OCI-LY1 (cell line): ENCODE measurements at regions not wholly inside any gene's neighbourhood (a gene's known extent, or its start where the extent isn't known, plus 50 kb on each side); places are given as distances from the start of the nearest gene placed in this dataset.

Experiments used
- H2AFZ ChIP-seq: fragments of 200-600 bp; sonication (generic), shearing (Covaris generic); 2 replicates; pipeline ENCODE4 v1.6.0; 2014; ENCODE audit warnings: antibody characterized with exemption, mild to moderate bottlenecking, low read length
- H3F3A ChIP-seq: fragments of 200-600 bp; sonication (generic), shearing (Covaris generic); 2 replicates; pipeline ENCODE4 v1.6.0; 2014; ENCODE audit warnings: mild to moderate bottlenecking, antibody characterized with exemption, low read length, moderate library complexity; ENCODE audit not compliant: insufficient read depth
- H3K27ac ChIP-seq: fragments of 200-600 bp; sonication (generic); 2 replicates; pipeline ENCODE4 v1.5.1; 2014; ENCODE audit warnings: low read length, mixed run types, mild to moderate bottlenecking, low read depth; ENCODE audit not compliant: poor library complexity, severe bottlenecking
- H3K27me3 ChIP-seq: fragments of 200-600 bp; sonication (generic); 2 replicates; pipeline ENCODE4 v1.6.0; 2014; ENCODE audit warnings: antibody characterized with exemption, mild to moderate bottlenecking, low read length, moderate library complexity; ENCODE audit not compliant: insufficient read depth
- H3K36me3 ChIP-seq: fragments of 200-600 bp; sonication (generic); 2 replicates; pipeline ENCODE4 v1.6.1; 2014; ENCODE audit warnings: mild to moderate bottlenecking, antibody characterized with exemption, low read length, moderate library complexity, mixed read lengths; ENCODE audit not compliant: insufficient read depth
- H3K4me1 ChIP-seq: fragments of 200-600 bp; sonication (generic); 2 replicates; pipeline ENCODE4 v1.5.1; 2014; ENCODE audit warnings: mild to moderate bottlenecking, low read length, moderate library complexity; ENCODE audit not compliant: insufficient read depth, severe bottlenecking
- H3K4me2 ChIP-seq: fragments of 200-600 bp; sonication (generic), shearing (Covaris generic); 2 replicates; pipeline ENCODE4 v1.6.1; 2014; ENCODE audit warnings: low read length
- H3K4me3 ChIP-seq: fragments of 200-600 bp; sonication (generic); 2 replicates; pipeline ENCODE4 v1.5.1; 2014; ENCODE audit warnings: low read length, low read depth, mild to moderate bottlenecking, mixed read lengths; ENCODE audit not compliant: poor library complexity, severe bottlenecking
- H3K79me2 ChIP-seq: fragments of 200-600 bp; shearing (Covaris generic); 2 replicates; pipeline ENCODE4 v1.6.1; 2016; ENCODE audit warnings: mixed run types, low read length, mixed read lengths; ENCODE audit not compliant: insufficient read depth
- H3K9ac ChIP-seq: fragments of 200-600 bp; sonication (generic), shearing (Covaris generic); 2 replicates; pipeline ENCODE4 v1.6.1; 2014; ENCODE audit warnings: mild to moderate bottlenecking, low read length, mixed read lengths
- H3K9me2 ChIP-seq: fragments of 200-600 bp; sonication (generic), shearing (Covaris generic); 2 replicates; pipeline ENCODE4 v1.6.1; 2014; ENCODE audit warnings: low read depth, mild to moderate bottlenecking, low read length, mixed read lengths
- H3K9me3 ChIP-seq: fragments of 200-600 bp; shearing (Covaris generic); 2 replicates; pipeline ENCODE4 v1.6.1; 2014; ENCODE audit warnings: low read length, mixed read lengths
- H4K20me1 ChIP-seq: fragments of 200-600 bp; sonication (generic), shearing (Covaris generic); 2 replicates; pipeline ENCODE4 v1.6.0; 2016; ENCODE audit warnings: mild to moderate bottlenecking, low read length; ENCODE audit not compliant: insufficient read depth
- CTCF ChIP-seq: fragments of 200-600 bp; sonication (generic), shearing (Covaris generic); IDR thresholded peaks from 2 replicates; pipeline ENCODE4 v1.5.1; 2017; ENCODE audit warnings: mild to moderate bottlenecking, antibody characterized with exemption, low read length, moderate library complexity, mixed read lengths
- EZH2 ChIP-seq: fragments of 200-600 bp; sonication (generic), shearing (Covaris generic); IDR thresholded peaks from 2 replicates; pipeline ENCODE4 v1.8.0; 2017; ENCODE audit warnings: borderline replicate concordance, mixed run types, mild to moderate bottlenecking, antibody characterized with exemption, low read length, moderate library complexity, mixed read lengths

DNA sequence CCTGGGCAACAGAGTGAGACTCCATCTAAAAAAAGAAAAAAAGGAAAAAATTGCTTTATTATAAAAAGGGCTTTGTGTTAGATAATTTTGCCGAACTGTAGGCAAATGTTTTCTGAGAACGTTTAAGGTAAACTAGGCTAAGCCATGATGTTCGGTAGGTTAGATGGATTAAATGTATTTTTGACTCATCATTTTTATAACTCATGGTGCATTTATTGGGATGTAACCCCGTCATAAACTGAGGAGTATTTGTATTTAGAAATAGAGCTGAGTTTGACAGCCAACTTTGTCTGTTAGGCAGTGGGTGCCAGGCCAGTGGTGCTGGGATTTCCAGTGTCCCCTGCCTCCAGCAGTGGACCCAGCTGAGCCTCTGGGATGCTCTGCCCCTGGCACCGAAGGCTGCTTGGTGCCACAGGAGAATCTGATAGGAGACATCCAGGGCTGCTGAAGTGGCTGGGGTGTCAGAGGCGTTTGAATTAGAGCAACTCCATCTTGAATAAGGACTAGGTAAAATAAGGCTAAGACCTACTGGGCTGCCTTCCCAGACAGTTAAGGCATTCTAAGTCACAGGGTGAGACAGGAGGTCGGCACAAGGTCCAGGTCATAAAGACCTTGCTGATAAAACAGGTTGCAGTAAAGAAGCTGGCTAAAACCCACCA, 114.9 kb upstream of the EEPD1 start:
- H4K20me1 ChIP-seq, result no peaks in the 10 kb centered on the region
- no peak overlapping the region for H3K4me2 ChIP-seq
- H3K36me3 ChIP-seq, result no peaks in the 10 kb centered on the region
- H3K9me3 ChIP-seq, result no peaks in the 10 kb centered on the region
- no peaks in the 10 kb centered on the region for H3K4me1 ChIP-seq
- H3K4me3 ChIP-seq, result no peak overlapping the region
- H2AFZ ChIP-seq, result no peak overlapping the region
- H3K27ac ChIP-seq, result no peak overlapping the region
- no peaks in the 10 kb centered on the region for H3K9me2 ChIP-seq
- no peaks in the 10 kb centered on the region for H3K79me2 ChIP-seq
- no peaks in the 10 kb centered on the region for H3F3A ChIP-seq
- no peak overlapping the region for H3K9ac ChIP-seq
- TF ChIP-seq CTCF (no peak), EZH2 (no peak)
- no peaks in the 10 kb centered on the region for H3K27me3 ChIP-seq

- no peak overlapping the region for H2AFZ ChIP-seq
- H3K27ac ChIP-seq, result no peak overlapping the region
- no peaks in the 10 kb centered on the region for H3K36me3 ChIP-seq
- H3K4me1 ChIP-seq, result no peaks in the 10 kb centered on the region
- H3K9me3 ChIP-seq, result no peaks in the 10 kb centered on the region
- no peaks in the 10 kb centered on the region for H3K79me2 ChIP-seq
- H3K9ac ChIP-seq, result no peak overlapping the region
- H3K27me3 ChIP-seq, result no peaks in the 10 kb centered on the region
- H4K20me1 ChIP-seq, result no peaks in the 10 kb centered on the region
- no peak overlapping the region for H3K4me2 ChIP-seq
- TF ChIP-seq CTCF, result no peak
- TF ChIP-seq EZH2, result no peak
- no peak overlapping the region for H3K4me3 ChIP-seq
- H3F3A ChIP-seq, result no peaks in the 10 kb centered on the region
- H3K9me2 ChIP-seq, result no peaks in the 10 kb centered on the region
Measured at GRCh38 chr7:36039243-36039642, 113.8 kb upstream of the EEPD1 start.

DNA sequence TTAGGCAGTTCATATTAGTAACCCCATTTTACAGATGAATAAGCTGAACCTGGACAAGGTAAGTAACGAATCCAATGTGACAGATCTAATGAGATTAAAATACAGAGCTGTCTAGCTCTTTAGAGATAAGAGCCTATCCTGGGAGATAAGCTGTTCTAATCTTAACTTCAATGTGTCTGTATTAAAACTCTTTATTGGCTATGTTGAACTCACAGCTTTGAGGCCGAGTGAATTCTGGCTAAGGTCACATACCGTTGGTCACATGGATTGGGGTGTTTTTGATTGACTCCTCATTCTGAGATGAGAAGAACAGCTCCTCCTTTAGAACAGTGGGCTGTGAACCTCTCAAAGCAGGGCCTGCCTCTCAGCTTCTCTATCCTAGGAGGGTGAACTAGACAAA, 113.4 kb upstream of the EEPD1 start:
- Histone ChIP-seq H3K9ac (no peak overlapping the region), H3K27me3 (no peaks in the 10 kb centered on the region), H3K4me1 (no peaks in the 10 kb centered on the region), H3F3A (no peaks in the 10 kb centered on the region), H3K9me3 (no peaks in the 10 kb centered on the region), H2AFZ (no peak overlapping the region), H3K27ac (no peak overlapping the region), H4K20me1 (no peaks in the 10 kb centered on the region), H3K79me2 (no peaks in the 10 kb centered on the region), H3K36me3 (no peaks in the 10 kb centered on the region), H3K4me2 (no peak overlapping the region), H3K9me2 (no peaks in the 10 kb centered on the region), H3K4me3 (no peak overlapping the region)
- TF ChIP-seq EZH2 (no peak), CTCF (no peak)
